ENCODE measurements at regions not wholly inside any gene's neighbourhood (a gene's known extent, or its start where the extent isn't known, plus 50 kb on each side); places are given as distances from the start of the nearest gene placed in this dataset.

DNA sequence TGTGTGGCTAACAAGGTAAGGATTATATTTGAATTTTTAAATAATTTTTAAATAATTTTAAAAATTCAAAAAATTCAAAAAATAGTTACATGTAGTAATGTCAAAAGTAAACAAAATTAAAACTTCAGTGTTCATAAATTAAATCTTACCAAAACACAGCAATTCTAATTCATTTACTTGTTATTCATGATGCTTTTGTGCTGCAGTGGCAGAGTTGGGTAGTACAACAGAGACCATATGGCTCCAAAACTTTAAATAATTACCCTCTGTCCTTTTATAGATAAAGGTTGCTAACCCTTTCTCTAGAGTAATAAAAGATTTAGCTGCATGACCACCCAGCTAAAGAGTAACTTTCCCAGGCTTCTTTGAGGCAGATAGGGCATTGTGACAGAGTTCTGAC, 1355.6 kb downstream of the FSTL5 start:
- Histone ChIP-seq H3K27me3 (ENCODE audit: low read length) (no peaks in the 10 kb centered on the region), H3K9ac (ENCODE audit: low read length) (no peak overlapping the region), H3K79me2 (ENCODE audit: low read length) (no peaks in the 10 kb centered on the region), H4K20me1 (ENCODE audit: insufficient read depth, low read depth, low read length) (no peaks in the 10 kb centered on the region), H3K36me3 (ENCODE audit: insufficient read depth, low read length) (no peaks in the 10 kb centered on the region), H2AFZ (ENCODE audit: low read length) (no peak overlapping the region), H3K9me3 (ENCODE audit: low read length) (peaks cover 44% of the 10 kb centered on the region), H3K27ac (ENCODE audit: low read length) (no peak overlapping the region), H3K9me2 (replicated peaks; ENCODE audit: insufficient read depth, low read length) (no peaks in the 10 kb centered on the region), H3K4me2 (ENCODE audit: low read depth, low read length, poor library complexity, severe bottlenecking) (no peak overlapping the region), H3K4me1 (ENCODE audit: low read length) (no peaks in the 10 kb centered on the region), H3K4me3 (ENCODE audit: low read length) (no peak overlapping the region)
- no peak for DNase-seq

DNA sequence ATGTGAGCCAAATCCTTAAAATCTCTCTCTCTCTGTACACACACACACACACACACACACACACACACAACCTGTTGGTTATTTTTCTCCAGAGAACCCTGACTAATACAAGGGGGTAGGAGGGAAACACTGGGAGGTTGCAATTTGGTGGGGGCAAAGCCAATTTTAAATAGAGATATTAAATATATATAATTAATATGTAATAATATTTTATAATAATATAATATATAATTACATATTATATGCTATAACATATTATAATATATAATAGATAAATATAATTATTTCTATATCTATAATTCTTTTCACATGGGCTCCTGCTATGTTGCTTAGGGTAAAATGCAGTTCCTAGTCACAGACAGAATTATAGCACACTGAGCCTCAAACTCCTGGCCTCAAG, 1354.2 kb downstream of the FSTL5 start:
- H3K9me3 ChIP-seq (ENCODE audit: low read length) = peaks cover 50% of the 10 kb centered on the region
- H3K4me3 ChIP-seq (ENCODE audit: low read length) = no peak overlapping the region
- H2AFZ ChIP-seq (ENCODE audit: low read length) = no peak overlapping the region
- no peak overlapping the region for H3K9ac ChIP-seq (ENCODE audit: low read length)
- no peaks in the 10 kb centered on the region for H4K20me1 ChIP-seq (ENCODE audit: insufficient read depth, low read depth, low read length)
- DNase-seq = no peak
- no peaks in the 10 kb centered on the region for H3K9me2 ChIP-seq (replicated peaks; ENCODE audit: insufficient read depth, low read length)
- H3K79me2 ChIP-seq (ENCODE audit: low read length) = no peaks in the 10 kb centered on the region
- H3K4me2 ChIP-seq (ENCODE audit: low read depth, low read length, poor library complexity, severe bottlenecking) = no peak overlapping the region
- H3K4me1 ChIP-seq (ENCODE audit: low read length) = no peaks in the 10 kb centered on the region
- H3K36me3 ChIP-seq (ENCODE audit: insufficient read depth, low read length) = no peaks in the 10 kb centered on the region
- no peak overlapping the region for H3K27ac ChIP-seq (ENCODE audit: low read length)
- no peaks in the 10 kb centered on the region for H3K27me3 ChIP-seq (ENCODE audit: low read length)

- H3K79me2 ChIP-seq (ENCODE audit: low read length) = no peaks in the 10 kb centered on the region
- H3K9me2 ChIP-seq (replicated peaks; ENCODE audit: insufficient read depth, low read length) = no peaks in the 10 kb centered on the region
- peaks cover 56% of the 10 kb centered on the region for H3K9me3 ChIP-seq (ENCODE audit: low read length)
- H3K27me3 ChIP-seq (ENCODE audit: low read length) = no peaks in the 10 kb centered on the region
- H3K27ac ChIP-seq (ENCODE audit: low read length) = no peak overlapping the region
- no peak overlapping the region for H3K9ac ChIP-seq (ENCODE audit: low read length)
- no peak for DNase-seq
- H4K20me1 ChIP-seq (ENCODE audit: insufficient read depth, low read depth, low read length) = no peaks in the 10 kb centered on the region
- no peak overlapping the region for H3K4me3 ChIP-seq (ENCODE audit: low read length)
- no peaks in the 10 kb centered on the region for H3K36me3 ChIP-seq (ENCODE audit: insufficient read depth, low read length)
- H3K4me2 ChIP-seq (ENCODE audit: low read depth, low read length, poor library complexity, severe bottlenecking) = no peak overlapping the region
- no peaks in the 10 kb centered on the region for H3K4me1 ChIP-seq (ENCODE audit: low read length)
- no peak overlapping the region for H2AFZ ChIP-seq (ENCODE audit: low read length)
Observed at GRCh38 chr4:160810424-160810823, 1353.4 kb downstream of the FSTL5 start.

GRCh38 chr4:160810941-160811340, 1352.9 kb downstream of the FSTL5 start:
- no peak overlapping the region for H3K4me2 ChIP-seq (ENCODE audit: low read depth, low read length, poor library complexity, severe bottlenecking)
- no peaks in the 10 kb centered on the region for H3K9me2 ChIP-seq (replicated peaks; ENCODE audit: insufficient read depth, low read length)
- no peaks in the 10 kb centered on the region for H3K27me3 ChIP-seq (ENCODE audit: low read length)
- no peak overlapping the region for H3K27ac ChIP-seq (ENCODE audit: low read length)
- H3K4me1 ChIP-seq (ENCODE audit: low read length) = no peaks in the 10 kb centered on the region
- no peaks in the 10 kb centered on the region for H3K79me2 ChIP-seq (ENCODE audit: low read length)
- H3K9me3 ChIP-seq (ENCODE audit: low read length) = peaks cover 59% of the 10 kb centered on the region
- no peak for DNase-seq
- H3K9ac ChIP-seq (ENCODE audit: low read length) = no peak overlapping the region
- H3K36me3 ChIP-seq (ENCODE audit: insufficient read depth, low read length) = no peaks in the 10 kb centered on the region
- H2AFZ ChIP-seq (ENCODE audit: low read length) = no peak overlapping the region
- no peaks in the 10 kb centered on the region for H4K20me1 ChIP-seq (ENCODE audit: insufficient read depth, low read depth, low read length)
- no peak overlapping the region for H3K4me3 ChIP-seq (ENCODE audit: low read length)

DNA sequence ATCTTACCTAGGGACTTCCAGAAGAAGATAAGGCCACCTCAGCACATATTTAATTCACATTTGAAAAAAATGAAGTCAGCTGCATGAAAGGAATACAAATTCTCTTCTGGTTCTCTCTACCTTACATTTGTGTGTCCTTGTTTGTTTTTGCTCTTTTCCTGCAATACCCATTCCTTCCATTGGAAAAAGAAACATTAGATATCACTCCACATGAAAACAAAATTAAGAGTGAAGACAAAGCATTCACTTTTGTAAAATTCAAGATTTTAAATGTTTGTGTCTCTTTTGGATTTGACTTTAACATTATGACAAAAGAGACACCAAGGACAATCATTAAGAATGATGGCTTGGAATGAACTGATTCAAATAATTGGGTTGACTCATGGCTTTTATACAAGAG, 1351.8 kb downstream of the FSTL5 start:
- DNase-seq = no peak
- H3K9ac ChIP-seq (ENCODE audit: low read length) = no peak overlapping the region
- no peaks in the 10 kb centered on the region for H3K36me3 ChIP-seq (ENCODE audit: insufficient read depth, low read length)
- H3K4me3 ChIP-seq (ENCODE audit: low read length) = no peak overlapping the region
- no peaks in the 10 kb centered on the region for H3K27me3 ChIP-seq (ENCODE audit: low read length)
- H2AFZ ChIP-seq (ENCODE audit: low read length) = no peak overlapping the region
- no peaks in the 10 kb centered on the region for H4K20me1 ChIP-seq (ENCODE audit: insufficient read depth, low read depth, low read length)
- H3K9me3 ChIP-seq (ENCODE audit: low read length) = peaks cover 51% of the 10 kb centered on the region
- no peaks in the 10 kb centered on the region for H3K4me1 ChIP-seq (ENCODE audit: low read length)
- H3K9me2 ChIP-seq (replicated peaks; ENCODE audit: insufficient read depth, low read length) = no peaks in the 10 kb centered on the region
- H3K4me2 ChIP-seq (ENCODE audit: low read depth, low read length, poor library complexity, severe bottlenecking) = no peak overlapping the region
- no peaks in the 10 kb centered on the region for H3K79me2 ChIP-seq (ENCODE audit: low read length)
- no peak overlapping the region for H3K27ac ChIP-seq (ENCODE audit: low read length)

DNA sequence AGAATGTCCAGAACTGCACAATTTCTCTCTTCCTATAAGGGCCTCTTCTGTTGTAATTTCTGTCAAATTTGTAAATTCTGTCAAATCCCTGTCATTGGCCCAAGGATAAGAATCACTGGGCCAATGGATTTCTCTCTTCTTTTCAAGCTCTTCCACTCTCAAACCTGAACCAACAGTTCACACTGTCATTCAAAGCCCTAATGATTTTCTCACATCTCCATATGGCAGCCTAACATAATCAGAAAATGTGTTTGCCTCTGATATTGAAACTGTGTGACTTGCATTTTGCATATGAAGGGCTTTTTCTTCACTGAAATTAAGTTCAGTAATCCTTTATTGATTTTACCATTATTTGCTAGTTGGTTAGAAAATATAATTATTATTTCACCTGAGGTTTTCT, 1349.1 kb downstream of the FSTL5 start:
- Histone ChIP-seq H3K27me3 (ENCODE audit: low read length) (no peaks in the 10 kb centered on the region), H3K4me1 (ENCODE audit: low read length) (no peaks in the 10 kb centered on the region), H3K9me3 (ENCODE audit: low read length) (peaks cover 47% of the 10 kb centered on the region), H3K4me3 (ENCODE audit: low read length) (no peak overlapping the region), H3K4me2 (ENCODE audit: low read depth, low read length, poor library complexity, severe bottlenecking) (no peak overlapping the region), H3K9ac (ENCODE audit: low read length) (no peak overlapping the region), H4K20me1 (ENCODE audit: insufficient read depth, low read depth, low read length) (no peaks in the 10 kb centered on the region), H2AFZ (ENCODE audit: low read length) (no peak overlapping the region), H3K79me2 (ENCODE audit: low read length) (no peaks in the 10 kb centered on the region), H3K36me3 (ENCODE audit: insufficient read depth, low read length) (no peaks in the 10 kb centered on the region), H3K27ac (ENCODE audit: low read length) (no peak overlapping the region), H3K9me2 (replicated peaks; ENCODE audit: insufficient read depth, low read length) (no peaks in the 10 kb centered on the region)
- DNase-seq = no peak

- DNase-seq = no peak
Observed at GRCh38 chr4:160818571-160818970, 1345.2 kb downstream of the FSTL5 start.

DNA sequence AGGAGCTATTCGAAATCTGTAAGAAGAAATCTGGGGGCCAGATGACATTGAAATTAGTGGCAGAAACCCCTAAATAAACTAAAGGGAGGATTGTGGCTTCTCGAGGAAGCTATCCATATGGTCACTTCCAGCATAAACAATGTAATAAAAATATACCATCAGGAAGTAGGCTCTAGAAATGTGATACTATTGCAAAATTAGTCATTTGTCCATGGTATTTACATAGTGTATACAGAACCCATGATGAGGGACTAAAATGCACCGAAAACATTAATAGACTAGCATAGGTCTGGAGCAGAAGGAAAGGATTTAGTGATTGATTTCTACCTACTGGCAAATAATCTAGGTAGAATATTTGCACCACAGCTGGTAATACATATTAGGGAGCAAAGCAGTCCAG, 1344.0 kb downstream of the FSTL5 start:
- no peak overlapping the region for H3K4me3 ChIP-seq (ENCODE audit: low read length)
- H4K20me1 ChIP-seq (ENCODE audit: insufficient read depth, low read depth, low read length) = no peaks in the 10 kb centered on the region
- no peak overlapping the region for H3K9ac ChIP-seq (ENCODE audit: low read length)
- H3K4me2 ChIP-seq (ENCODE audit: low read depth, low read length, poor library complexity, severe bottlenecking) = no peak overlapping the region
- no peak for DNase-seq
- no peaks in the 10 kb centered on the region for H3K4me1 ChIP-seq (ENCODE audit: low read length)
- no peaks in the 10 kb centered on the region for H3K36me3 ChIP-seq (ENCODE audit: insufficient read depth, low read length)
- H3K27me3 ChIP-seq (ENCODE audit: low read length) = no peaks in the 10 kb centered on the region
- peaks cover 30% of the 10 kb centered on the region for H3K9me3 ChIP-seq (ENCODE audit: low read length)
- H3K79me2 ChIP-seq (ENCODE audit: low read length) = no peaks in the 10 kb centered on the region
- no peak overlapping the region for H3K27ac ChIP-seq (ENCODE audit: low read length)
- no peaks in the 10 kb centered on the region for H3K9me2 ChIP-seq (replicated peaks; ENCODE audit: insufficient read depth, low read length)
- H2AFZ ChIP-seq (ENCODE audit: low read length) = no peak overlapping the region

More at GRCh38 chr4:160818571-160818970, 1345.2 kb downstream of the FSTL5 start:
- H3K36me3 ChIP-seq (ENCODE audit: insufficient read depth, low read length) = no peaks in the 10 kb centered on the region
- H3K27ac ChIP-seq (ENCODE audit: low read length) = no peak overlapping the region
- no peak overlapping the region for H2AFZ ChIP-seq (ENCODE audit: low read length)
- H4K20me1 ChIP-seq (ENCODE audit: insufficient read depth, low read depth, low read length) = no peaks in the 10 kb centered on the region
- no peak overlapping the region for H3K9ac ChIP-seq (ENCODE audit: low read length)
- no peaks in the 10 kb centered on the region for H3K4me1 ChIP-seq (ENCODE audit: low read length)
- H3K27me3 ChIP-seq (ENCODE audit: low read length) = no peaks in the 10 kb centered on the region
- no peaks in the 10 kb centered on the region for H3K9me2 ChIP-seq (replicated peaks; ENCODE audit: insufficient read depth, low read length)
- H3K9me3 ChIP-seq (ENCODE audit: low read length) = peaks cover 39% of the 10 kb centered on the region
- no peak overlapping the region for H3K4me3 ChIP-seq (ENCODE audit: low read length)
- H3K79me2 ChIP-seq (ENCODE audit: low read length) = no peaks in the 10 kb centered on the region
- H3K4me2 ChIP-seq (ENCODE audit: low read depth, low read length, poor library complexity, severe bottlenecking) = no peak overlapping the region

- Histone ChIP-seq H4K20me1 (ENCODE audit: insufficient read depth, low read depth, low read length) (no peaks in the 10 kb centered on the region), H3K27ac (ENCODE audit: low read length) (no peak overlapping the region), H3K4me3 (ENCODE audit: low read length) (no peak overlapping the region), H3K9ac (ENCODE audit: low read length) (no peak overlapping the region), H3K9me3 (ENCODE audit: low read length) (peaks cover 38% of the 10 kb centered on the region), H3K9me2 (replicated peaks; ENCODE audit: insufficient read depth, low read length) (no peaks in the 10 kb centered on the region), H3K4me2 (ENCODE audit: low read depth, low read length, poor library complexity, severe bottlenecking) (no peak overlapping the region), H3K4me1 (ENCODE audit: low read length) (no peaks in the 10 kb centered on the region), H3K27me3 (ENCODE audit: low read length) (no peaks in the 10 kb centered on the region), H2AFZ (ENCODE audit: low read length) (no peak overlapping the region), H3K36me3 (ENCODE audit: insufficient read depth, low read length) (no peaks in the 10 kb centered on the region), H3K79me2 (ENCODE audit: low read length) (no peaks in the 10 kb centered on the region)
- DNase-seq = no peak
Observed at GRCh38 chr4:160824481-160824880, 1339.3 kb downstream of the FSTL5 start.

All from Karpas-422 (cell line).